Endothelial cell of umbilical vein (primary cell): ENCODE measurements at regions not wholly inside any gene's neighbourhood (a gene's known extent, or its start where the extent isn't known, plus 50 kb on each side); places are given as distances from the start of the nearest gene placed in this dataset.

Source experiments
- BruUV-seq: library from RNA; stranded (reverse); fragments of 400-500 nt; replicated peaks from 2 replicates; lab custom pipeline; 2021; lab: Mats Ljungman, UMichigan
- CTCF ChIA-PET: fragments of 300-600, 350-600 bp; sonication (Branson Sonifier 250); formaldehyde crosslinking; loops from one replicate; lab custom pipeline; 2021; ENCODE audit warnings: antibody characterized with exemption, inconsistent platforms; lab: Charles Lee
- POLR2A ChIA-PET: fragments of 300-600, 350-600 bp; sonication (Branson Sonifier 250); formaldehyde crosslinking; loops from one replicate; lab custom pipeline; 2021; ENCODE audit warnings: antibody characterized with exemption, inconsistent platforms; lab: Charles Lee
- DNase-seq: peaks from one replicate; pipeline ENCODE4 v3.0.0-alpha.2; 2011; ENCODE audit warnings: low read depth, low spot score
- FAIRE-seq: peaks from 2 replicates; lab custom pipeline; 2011; peaks lifted over from hg19 to GRCh38; lab: Jason Lieb, UNC
- H2AFZ ChIP-seq: 2 replicates; pipeline ENCODE4 v1.6.0; 2012; ENCODE audit warnings: low read depth, low read length, control low read depth, inconsistent platforms
- H3K27ac ChIP-seq: 2 replicates; pipeline ENCODE4 v1.5.1; 2011; ENCODE audit warnings: low read depth, mild to moderate bottlenecking, control low read depth, low read length, moderate library complexity; ENCODE audit not compliant: insufficient read depth
- H3K27me3 ChIP-seq, 2 experiments: 2 replicates each; pipeline versions ENCODE4 v1.6.0 to v1.6.1; 2011; ENCODE audit warnings: low read length in 2 of 2, mixed read lengths in 1 of 2; ENCODE audit not compliant: control insufficient read depth in 2 of 2, insufficient read depth in 2 of 2
- H3K36me3 ChIP-seq, 2 experiments: 2 replicates in 1 of 2; 3 replicates in 1 of 2; pipeline ENCODE4 v1.5.1; 2011; ENCODE audit warnings: low read length in 2 of 2, mild to moderate bottlenecking in 1 of 2, moderate library complexity in 1 of 2; ENCODE audit not compliant: control insufficient read depth in 2 of 2, insufficient read depth in 2 of 2; ENCODE audit errors: extremely low read depth in 1 of 2
- H3K4me1 ChIP-seq: 3 replicates; pipeline ENCODE4 v1.5.1; 2011; ENCODE audit warnings: mild to moderate bottlenecking, low read length; ENCODE audit not compliant: control insufficient read depth, insufficient read depth; ENCODE audit errors: extremely low read depth
- H3K4me2 ChIP-seq: 2 replicates; pipeline ENCODE4 v1.6.1; 2011; ENCODE audit warnings: low read length, control low read depth, mixed read lengths; ENCODE audit not compliant: insufficient read depth
- H3K4me3 ChIP-seq, 3 experiments: fragments of 200-600 bp in 1 of 3; sonication (generic), shearing (Covaris generic) in 1 of 3; replicated peaks in 1 of 3; 2 replicates each; pipeline ENCODE4 v1.5.1; 2011 to 2016; ENCODE audit warnings: control low read depth in 3 of 3, low read length in 3 of 3, mild to moderate bottlenecking in 2 of 3, inconsistent platforms in 1 of 3, low read depth in 1 of 3, moderate library complexity in 1 of 3; ENCODE audit not compliant: insufficient read depth in 1 of 3
- H3K79me2 ChIP-seq: 2 replicates; pipeline ENCODE4 v1.6.0; 2012; ENCODE audit warnings: low read length, inconsistent platforms; ENCODE audit not compliant: control insufficient read depth, insufficient read depth
- H3K9ac ChIP-seq: replicated peaks from 2 replicates; pipeline ENCODE3; 2011; ENCODE audit warnings: low read length, control low read depth; ENCODE audit not compliant: insufficient read depth; ENCODE audit errors: extremely low read depth
- H3K9me1 ChIP-seq: replicated peaks from 3 replicates; pipeline ENCODE4 v1.6.0; 2011; ENCODE audit warnings: mild to moderate bottlenecking, low read length; ENCODE audit not compliant: control insufficient read depth, insufficient read depth; ENCODE audit errors: extremely low read depth
- H3K9me3 ChIP-seq: replicated peaks from 2 replicates; pipeline ENCODE4 v1.5.1; 2012; ENCODE audit warnings: low read length, inconsistent platforms; ENCODE audit not compliant: control insufficient read depth, insufficient read depth
- H4K20me1 ChIP-seq: replicated peaks from 2 replicates; pipeline ENCODE3; 2011; ENCODE audit warnings: mild to moderate bottlenecking, low read length; ENCODE audit not compliant: control insufficient read depth, insufficient read depth; ENCODE audit errors: extremely low read depth
- CTCF ChIP-seq, 2 donors: IDR thresholded peaks; 1 replicate in 1 of 2; 2 replicates in 1 of 2; pipeline ENCODE4 v1.5.1; 2011; ENCODE audit warnings: low read length in 2 of 2, mild to moderate bottlenecking in 2 of 2, moderate library complexity in 2 of 2, control low read depth in 1 of 2, inconsistent platforms in 1 of 2, low read depth in 1 of 2; ENCODE audit not compliant: insufficient read depth in 1 of 2; ENCODE audit errors: extremely low read depth in 1 of 2
- EZH2 ChIP-seq: IDR thresholded peaks from 2 replicates; pipeline ENCODE4 v1.6.1; 2012; ENCODE audit warnings: borderline replicate concordance, low read depth, mild to moderate bottlenecking, moderate library complexity, low read length, inconsistent platforms; ENCODE audit not compliant: severe bottlenecking
- FOS ChIP-seq: IDR thresholded peaks from 2 replicates; pipeline ENCODE4 v1.6.1; 2011; ENCODE audit warnings: mild to moderate bottlenecking, low read length, moderate library complexity, borderline replicate concordance; ENCODE audit not compliant: insufficient read depth
- GATA2 ChIP-seq: IDR thresholded peaks from 2 replicates; pipeline ENCODE4 v1.7.0; 2011; ENCODE audit warnings: low read depth, mild to moderate bottlenecking, moderate library complexity, mixed read lengths, low read length; ENCODE audit not compliant: insufficient read length, insufficient read depth
- JUN ChIP-seq: IDR thresholded peaks from 2 replicates; pipeline ENCODE4 v1.6.1; 2011; ENCODE audit warnings: borderline replicate concordance, low read depth; ENCODE audit not compliant: insufficient read length, insufficient read depth
- MAX ChIP-seq: IDR thresholded peaks from 2 replicates; pipeline ENCODE4 v1.6.1; 2011; ENCODE audit not compliant: insufficient read depth, insufficient read length
- MYC ChIP-seq: IDR thresholded peaks from one replicate; pipeline ENCODE4 v1.6.1; 2011; ENCODE audit warnings: mild to moderate bottlenecking, low read depth, low read length
- POLR2A ChIP-seq: IDR thresholded peaks from 2 replicates; pipeline ENCODE4 v1.6.1; 2012; ENCODE audit warnings: low read depth, mild to moderate bottlenecking, control low read depth, low read length
- POLR2AphosphoS5 ChIP-seq: IDR thresholded peaks from 2 replicates; pipeline ENCODE4 v1.6.1; 2012; ENCODE audit warnings: low read depth, mild to moderate bottlenecking, control low read depth, low read length, moderate library complexity; ENCODE audit not compliant: insufficient read depth
- dilution Hi-C: fragments of 300-500 bp; cut with MboI; formaldehyde crosslinking; loops from one replicate; pipeline ENCODE4 v1.15.0; 2019; ENCODE audit warnings: low sequenced_read_pairs; ENCODE audit not compliant: extremely low pct_ligation_motif_present
- intact Hi-C: fragments of 100-400 bp; cut with micrococcal nuclease; formaldehyde crosslinking; loops from one replicate; pipeline ENCODE4 v1.10.0; 2022

- Histone ChIP-seq H3K9ac (no peak overlapping the region), H3K79me2 (no peaks in the 10 kb centered on the region), H3K4me3 (no peak overlapping the region), H2AFZ (no peak overlapping the region), H3K36me3 (no peaks in the 10 kb centered on the region), H3K27me3 (no peaks in the 10 kb centered on the region), H3K9me1 (no peaks in the 10 kb centered on the region), H3K27ac (no peak overlapping the region), H3K4me2 (no peak overlapping the region), H4K20me1 (no peaks in the 10 kb centered on the region), H3K4me1 (no peaks in the 10 kb centered on the region), H3K9me3 (no peaks in the 10 kb centered on the region)
- ChIA-PET CTCF (interaction anchor here (1.3 kb wide), 1 partner anchor 528 kb away, joined by 3 read pairs; no protein-coding TSS in a partner anchor), POLR2A (no interaction called here)
- no TSS peak for BruUV-seq
- TF ChIP-seq POLR2AphosphoS5 = no peak
- DNase-seq = no peak
- dilution Hi-C loops = no loop called here
- intact Hi-C loops = no loop called here
- FAIRE-seq = no peak
These were observed 273.0 kb upstream of the NFIA start for GRCh38 chr1:60809204-60809980.

- Histone ChIP-seq H3K9me3 (no peaks in the 10 kb centered on the region), H3K27me3 (no peaks in the 10 kb centered on the region), H3K4me1 (no peaks in the 10 kb centered on the region), H3K36me3 (no peaks in the 10 kb centered on the region), H3K27ac (no peak overlapping the region), H3K9me1 (no peaks in the 10 kb centered on the region), H3K4me3 (no peak overlapping the region), H4K20me1 (no peaks in the 10 kb centered on the region), H3K9ac (no peak overlapping the region), H2AFZ (no peak overlapping the region), H3K79me2 (no peaks in the 10 kb centered on the region), H3K4me2 (no peak overlapping the region)
- ChIA-PET CTCF (interaction anchor here (1.2 to 1.3 kb wide), 2 partner anchors 11 to 527 kb away, joined by 3 to 5 read pairs; no protein-coding TSS in a partner anchor), POLR2A (no interaction called here)
- FAIRE-seq = no peak
- DNase-seq = no peak
- dilution Hi-C loops = no loop called here
- no TSS peak for BruUV-seq
- TF ChIP-seq JUN (no peak), MAX (no peak), EZH2 (no peak), POLR2A (no peak), CTCF (IDR thresholded peaks at IDR 0.05; ENCODE audit: extremely low read depth in 1 of 2, insufficient read depth in 1 of 2, low read depth in 1 of 2, low read length in 2 of 2) (no peak), POLR2AphosphoS5 (no peak), FOS (no peak), MYC (no peak), GATA2 (no peak)
- intact Hi-C loops = no loop called here
These were observed 273.7 kb upstream of the NFIA start for GRCh38 chr1:60808676-60809075.
